ENCODE measurements at regions not wholly inside any gene's neighbourhood (a gene's known extent, or its start where the extent isn't known, plus 50 kb on each side); places are given as distances from the start of the nearest gene placed in this dataset.

- no peaks in the 10 kb centered on the region for H3K27me3 ChIP-seq (ENCODE audit: low read depth)
- DNase-seq (no peak), ATAC-seq (no peak)
- TF ChIP-seq CTCF (IDR thresholded peaks at IDR 0.05), result no peak
- no peaks in the 10 kb centered on the region for H3K4me1 ChIP-seq
- H3K36me3 ChIP-seq, result no peaks in the 10 kb centered on the region
- intact Hi-C loops (cut with DNase I), result no loop called here
- H3K27ac ChIP-seq, result no peak overlapping the region
- H3K4me3 ChIP-seq, result no peak overlapping the region
- H3K9me3 ChIP-seq, result no peaks in the 10 kb centered on the region
Measured at GRCh38 chr6:92380803-92381601, 1038.4 kb downstream of the EPHA7 start.

GRCh38 chr6:92377137-92377536 is 1042.2 kb downstream of the EPHA7 start:
- Histone ChIP-seq H3K9me3 (no peaks in the 10 kb centered on the region), H3K27ac (no peak overlapping the region), H3K27me3 (ENCODE audit: low read depth) (no peaks in the 10 kb centered on the region), H3K4me1 (no peaks in the 10 kb centered on the region), H3K36me3 (no peaks in the 10 kb centered on the region), H3K4me3 (no peak overlapping the region)
- intact Hi-C loops (cut with DNase I), result no loop called here
- ATAC-seq (no peak), DNase-seq (no peak)
- TF ChIP-seq CTCF (IDR thresholded peaks at IDR 0.05), result no peak

- DNase-seq (no peak), ATAC-seq (no peak)
- H3K27ac ChIP-seq, result no peak overlapping the region
- H3K9me3 ChIP-seq, result no peaks in the 10 kb centered on the region
- no peaks in the 10 kb centered on the region for H3K4me1 ChIP-seq
- intact Hi-C loops (cut with DNase I), result no loop called here
- H3K4me3 ChIP-seq, result no peak overlapping the region
- no peak for TF ChIP-seq CTCF (IDR thresholded peaks at IDR 0.05)
- H3K36me3 ChIP-seq, result no peaks in the 10 kb centered on the region
- no peaks in the 10 kb centered on the region for H3K27me3 ChIP-seq (ENCODE audit: low read depth)
Measured at GRCh38 chr6:92376691-92377090, 1042.7 kb downstream of the EPHA7 start.

GRCh38 chr6:92371211-92372208 is 1047.8 kb downstream of the EPHA7 start:
- Histone ChIP-seq H3K27ac (no peak overlapping the region), H3K9me3 (no peaks in the 10 kb centered on the region), H3K4me1 (no peaks in the 10 kb centered on the region), H3K27me3 (ENCODE audit: low read depth) (no peaks in the 10 kb centered on the region), H3K4me3 (no peak overlapping the region), H3K36me3 (no peaks in the 10 kb centered on the region)
- intact Hi-C loops (cut with DNase I), result no loop called here
- no peak for TF ChIP-seq CTCF (IDR thresholded peaks at IDR 0.05)
- no peak for DNase-seq
- no peak for ATAC-seq

GRCh38 chr6:92369309-92369708 is 1050.0 kb downstream of the EPHA7 start:
- Histone ChIP-seq H3K4me3 (no peak overlapping the region), H3K9me3 (no peaks in the 10 kb centered on the region), H3K4me1 (no peaks in the 10 kb centered on the region), H3K36me3 (no peaks in the 10 kb centered on the region), H3K27ac (no peak overlapping the region), H3K27me3 (ENCODE audit: low read depth) (no peaks in the 10 kb centered on the region)
- intact Hi-C loops (cut with DNase I), result no loop called here
- no peak for TF ChIP-seq CTCF (IDR thresholded peaks at IDR 0.05)
- DNase-seq (no peak), ATAC-seq (no peak)

Measured in lower lobe of right lung (tissue), 2 donors.